Embryonic facial prominence (tissue), 1 donor: ENCODE measurements at regions not wholly inside any gene's neighbourhood (a gene's known extent, or its start where the extent isn't known, plus 50 kb on each side); places are given as distances from the start of the nearest gene placed in this dataset.

Experiments
- DNase-seq: peaks from one replicate; pipeline ENCODE4 v3.0.0-alpha.2; 2016; ENCODE audit errors: extremely low spot score

DNA sequence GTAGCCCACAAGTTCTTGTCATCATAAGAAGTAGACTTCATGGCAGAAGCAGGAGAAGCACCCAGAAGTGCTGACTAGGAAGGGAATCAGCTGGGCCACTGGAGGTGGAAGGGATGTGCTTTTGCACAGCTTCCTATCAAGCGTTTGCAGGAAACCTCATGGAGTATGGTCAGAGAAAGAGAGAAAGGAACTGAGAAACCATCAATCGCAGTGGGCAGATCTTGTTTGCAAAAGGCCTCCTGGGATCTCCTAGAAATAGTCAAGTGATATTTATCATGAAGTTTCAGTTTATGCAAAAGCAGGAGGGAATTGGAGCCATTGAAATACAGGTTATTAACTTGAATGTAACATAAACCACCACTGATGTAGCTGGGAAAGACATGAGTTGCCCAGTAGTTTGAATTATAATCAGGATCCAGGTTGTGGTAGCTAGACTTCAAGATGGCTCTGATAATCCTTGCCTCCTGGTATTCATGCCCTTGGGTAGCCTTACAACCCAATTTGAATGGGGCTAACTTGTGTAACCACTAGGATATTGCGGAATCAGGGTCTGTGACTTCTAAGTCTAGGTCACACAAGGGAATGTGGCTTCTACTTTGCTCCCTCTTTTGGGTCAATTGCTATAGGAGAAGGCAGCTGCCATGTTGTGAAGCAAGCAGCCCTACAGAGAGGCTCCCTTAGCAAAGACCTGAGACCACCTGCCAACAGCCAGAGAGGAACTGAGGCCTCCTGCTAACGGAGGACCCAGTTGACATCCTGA lies 69.8 kb upstream of the TCF4 start:
- DNase-seq = no peak

DNA sequence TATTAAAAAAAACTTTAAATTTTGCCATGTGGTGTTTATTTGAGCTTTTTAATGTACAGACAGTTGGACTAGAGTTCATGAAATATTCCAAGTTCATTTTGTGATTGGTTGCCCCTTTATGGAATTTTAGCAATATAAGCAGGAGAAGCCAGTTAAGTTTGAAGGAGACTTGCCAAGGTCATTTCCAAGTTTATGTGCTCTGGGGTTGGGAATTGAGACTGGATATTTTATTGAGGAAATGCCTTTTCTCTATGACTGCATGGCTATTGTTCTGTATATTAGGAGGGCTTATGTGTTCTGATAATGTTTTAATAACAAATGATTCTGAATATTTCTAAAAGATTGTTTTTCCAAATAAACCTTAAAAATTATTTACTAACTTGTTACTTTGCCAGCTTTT lies 67.0 kb upstream of the TCF4 start:
- no peak for DNase-seq

DNA sequence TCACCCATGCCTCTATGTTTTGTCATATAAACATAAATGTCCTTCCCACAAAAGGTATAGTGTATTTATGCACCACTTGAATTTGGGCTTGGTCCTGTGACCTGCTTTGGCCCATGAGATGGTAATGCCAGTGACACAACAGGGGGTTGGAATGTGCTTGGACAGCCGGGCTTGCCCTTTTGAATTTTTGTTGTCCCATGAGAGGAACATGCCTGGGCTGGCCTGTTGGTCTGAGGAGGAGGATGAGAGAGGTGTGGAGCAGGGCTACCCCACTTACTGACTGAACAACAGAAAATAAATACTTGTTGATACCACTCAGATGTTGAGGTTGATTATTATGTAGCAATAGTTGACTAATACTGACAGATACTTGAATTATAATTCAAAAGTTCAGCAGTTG lies 63.2 kb upstream of the TCF4 start:
- no peak for DNase-seq

DNA sequence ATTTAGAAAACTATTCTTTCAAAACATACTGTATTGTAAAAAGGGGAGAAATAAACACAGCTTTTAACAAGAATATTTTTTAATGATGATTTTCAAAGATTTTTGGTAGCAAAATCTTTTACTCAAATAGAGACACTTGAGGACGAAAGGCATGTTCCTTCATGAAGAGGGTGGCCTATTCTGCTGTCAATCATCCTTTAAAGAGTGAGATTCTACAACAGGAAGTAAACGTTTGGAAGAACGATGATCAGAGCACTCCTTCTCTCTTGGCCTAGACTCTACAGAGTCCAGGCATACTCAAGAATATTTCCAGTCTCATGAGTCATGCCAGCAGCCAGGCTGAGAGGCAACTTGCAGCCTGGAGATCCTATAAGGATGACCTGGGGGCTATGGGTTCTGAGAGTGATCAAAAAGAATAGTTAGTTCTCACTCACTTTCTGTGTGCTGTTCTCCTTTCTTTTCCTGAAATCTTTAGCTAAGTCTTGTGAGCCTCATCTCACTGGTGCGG lies 62.4 kb upstream of the TCF4 start:
- no peak for DNase-seq

DNA sequence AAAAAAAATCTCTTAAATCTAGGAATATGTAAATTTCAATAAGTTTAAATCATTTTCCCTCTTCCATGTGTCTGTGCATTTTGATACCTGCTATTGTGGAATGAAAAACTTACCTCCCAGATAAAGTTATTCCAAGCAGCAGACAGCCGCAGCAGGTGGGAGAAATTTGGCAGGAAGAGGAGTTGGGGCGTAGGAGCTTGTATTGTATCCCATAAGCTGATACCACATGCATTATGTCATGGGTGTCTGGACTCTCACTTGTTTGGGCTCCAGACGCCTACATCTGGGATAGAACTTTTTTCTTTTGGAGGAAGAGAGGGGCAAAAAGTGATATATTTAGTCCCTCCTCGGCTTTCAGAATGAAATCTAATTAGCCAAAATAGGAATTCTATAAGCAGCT lies 59.3 kb upstream of the TCF4 start:
- no peak for DNase-seq

DNA sequence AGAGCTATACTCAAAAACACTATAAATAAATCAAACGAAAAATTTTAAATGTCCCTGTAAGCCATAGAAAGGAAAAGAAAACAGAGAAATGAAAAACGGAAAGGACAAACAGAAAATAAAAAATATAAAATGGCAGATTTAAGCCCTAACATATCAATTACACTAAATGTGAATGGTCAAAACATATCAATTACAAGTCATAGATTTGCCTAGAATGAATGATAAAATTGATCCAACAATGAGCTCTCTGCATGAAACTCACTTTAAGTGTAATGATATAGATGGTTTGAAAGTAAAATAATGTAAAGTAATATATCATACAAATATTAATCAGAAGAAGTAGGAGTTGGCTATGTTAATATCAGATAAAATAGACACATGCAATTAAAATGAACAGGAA lies 54.2 kb upstream of the TCF4 start:
- DNase-seq = no peak

DNA sequence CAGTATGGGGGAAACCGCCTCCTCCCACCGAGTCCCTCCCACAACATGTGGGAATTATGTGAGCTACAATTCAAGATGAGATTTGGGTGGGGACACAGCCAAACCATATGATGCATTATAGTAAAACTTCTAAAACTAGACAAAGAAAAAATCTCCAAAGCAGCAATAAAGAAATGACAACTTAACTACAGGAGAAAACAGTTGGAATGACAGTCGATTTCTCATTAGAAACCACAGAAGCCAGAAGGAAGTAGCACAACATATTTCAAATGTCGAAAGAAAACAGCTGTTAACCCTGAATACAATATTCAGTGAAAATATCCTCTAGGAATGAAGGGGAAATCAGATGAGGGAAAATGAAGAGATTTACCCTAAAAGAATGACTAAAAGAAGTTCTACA lies 53.5 kb upstream of the TCF4 start:
- no peak for DNase-seq
